Umbilical cord (tissue), 1 donor: ENCODE measurements at regions not wholly inside any gene's neighbourhood (a gene's known extent, or its start where the extent isn't known, plus 50 kb on each side); places are given as distances from the start of the nearest gene placed in this dataset.
A peak's percentile ranks its signal among the peaks of the same experiment; 100 is the strongest.
"Not testable (repeated sequence)": the region's sequence is repeated elsewhere in the genome, so short reads cannot be mapped to it uniquely, and the experiment has no call there.

Source experiments
- DNase-seq: peaks from one replicate; pipeline ENCODE4 v3.0.0-alpha.2; 2015; ENCODE audit warnings: low spot score

DNA sequence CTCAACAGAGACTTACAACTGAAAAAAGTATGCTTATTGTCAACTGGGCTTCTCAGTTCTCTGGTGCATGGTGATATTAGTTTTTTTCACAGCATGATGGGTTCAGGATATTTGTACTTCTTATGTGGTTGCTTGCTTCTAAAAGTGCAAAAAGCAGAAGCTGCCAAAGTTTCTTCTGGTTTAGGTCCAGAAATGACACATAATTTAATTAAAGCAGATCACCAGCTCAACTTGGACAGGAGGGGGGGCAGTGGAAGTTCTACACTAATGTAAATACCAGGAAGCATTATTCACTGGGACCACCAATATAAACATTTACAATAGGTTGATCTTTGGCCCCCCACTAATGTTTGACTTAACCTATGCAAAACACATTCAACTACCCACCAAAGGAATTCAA lies 354.8 kb upstream of the BRINP3 start:
- DNase-seq = no peak

DNA sequence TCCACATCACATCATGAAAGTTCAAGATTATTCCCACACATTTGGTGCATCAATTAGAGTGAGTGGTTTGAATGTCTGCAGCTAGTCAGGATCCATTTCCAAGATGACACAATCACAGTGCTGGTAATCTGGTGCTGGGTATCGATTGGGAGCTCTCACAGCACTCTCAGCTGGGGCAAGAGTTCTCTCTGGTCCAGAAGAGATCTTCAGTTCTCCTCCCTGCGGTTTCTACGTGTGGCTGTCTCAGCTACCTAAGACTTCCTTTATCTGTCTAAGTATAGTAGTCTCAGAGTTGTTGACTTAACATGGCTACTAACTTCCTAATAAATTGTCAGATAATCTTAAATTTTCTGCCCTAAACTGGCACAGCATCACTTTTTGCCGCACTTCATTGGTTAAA lies 358.0 kb upstream of the BRINP3 start:
- DNase-seq = no peak

DNA sequence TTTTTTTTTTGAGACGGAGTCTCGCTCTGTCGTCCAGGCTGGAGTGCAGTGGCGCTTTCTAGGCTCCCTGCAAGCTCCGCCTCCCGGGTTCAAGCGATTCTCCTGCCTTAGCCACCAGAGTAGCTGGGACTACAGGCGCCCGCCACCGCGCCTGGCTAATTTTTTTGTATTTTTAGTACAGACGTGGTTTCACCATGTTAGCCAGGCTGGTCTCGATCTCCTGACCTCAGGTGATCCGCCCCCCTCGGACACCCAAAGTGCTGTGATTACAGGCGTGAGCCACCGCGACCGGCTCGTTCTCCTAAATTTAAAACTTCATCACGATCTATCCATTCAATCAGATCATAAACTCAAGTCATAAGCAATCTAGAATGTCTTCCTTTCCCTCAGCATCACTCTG lies 359.5 kb upstream of the BRINP3 start:
- DNase-seq = not testable (repeated sequence)

DNA sequence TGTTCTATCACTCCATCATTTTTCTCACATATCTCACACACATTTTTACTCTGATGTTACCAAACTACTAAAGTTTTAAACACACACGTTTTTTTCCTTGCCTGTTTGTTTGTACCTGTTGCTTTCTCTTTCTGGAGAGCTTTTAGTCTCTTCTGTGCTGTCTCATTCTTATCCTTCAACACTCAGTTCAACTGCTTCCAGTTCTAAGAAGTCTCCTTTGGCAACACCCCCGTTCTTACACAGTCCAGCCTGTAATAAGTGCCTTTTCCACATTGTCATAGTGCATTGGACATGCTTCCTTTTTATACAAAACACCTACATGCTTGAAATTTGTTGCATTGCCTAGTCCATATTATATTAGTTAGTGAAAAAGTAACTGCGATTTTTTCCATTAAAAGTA lies 360.2 kb upstream of the BRINP3 start:
- no peak for DNase-seq

DNA sequence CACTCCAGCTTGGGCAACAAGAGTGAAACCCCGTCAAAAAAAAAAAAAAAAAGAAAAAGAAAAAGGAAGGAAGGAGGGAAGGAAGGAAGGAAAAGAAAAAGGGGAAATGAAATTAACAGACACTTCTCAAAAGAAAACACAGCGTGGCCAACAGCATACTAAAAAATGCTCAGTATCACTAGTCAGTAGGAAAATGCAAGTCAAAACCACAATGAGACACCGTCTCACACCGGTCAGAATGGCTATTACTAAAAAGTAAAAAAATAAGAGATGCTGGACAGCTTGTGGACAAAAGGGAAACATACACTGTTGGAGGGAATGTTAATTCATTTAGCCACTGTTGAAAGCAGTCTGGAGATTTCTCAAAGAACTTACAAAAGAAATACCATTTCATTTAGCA lies 369.5 kb upstream of the BRINP3 start:
- no peak for DNase-seq

DNA sequence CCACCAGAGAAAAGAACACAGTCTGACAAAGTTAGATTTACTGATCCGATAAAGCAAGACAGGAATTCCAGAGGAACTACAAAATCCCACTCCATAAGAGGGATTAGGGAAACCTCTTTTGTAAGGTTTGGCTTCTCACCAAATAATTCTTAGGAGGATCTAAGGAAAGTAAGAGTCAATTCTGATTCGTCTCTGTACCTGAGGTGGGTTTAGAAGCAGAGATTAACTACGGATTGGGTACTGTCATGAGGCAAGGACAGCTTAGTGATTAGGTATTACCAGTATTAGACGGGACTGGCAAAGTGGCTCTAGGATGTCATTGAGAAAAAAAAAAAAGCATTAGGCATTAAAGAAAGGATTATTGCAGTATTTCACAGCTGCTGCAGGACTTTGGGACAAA lies 371.7 kb upstream of the BRINP3 start:
- peak; percentile 83 for DNase-seq

DNA sequence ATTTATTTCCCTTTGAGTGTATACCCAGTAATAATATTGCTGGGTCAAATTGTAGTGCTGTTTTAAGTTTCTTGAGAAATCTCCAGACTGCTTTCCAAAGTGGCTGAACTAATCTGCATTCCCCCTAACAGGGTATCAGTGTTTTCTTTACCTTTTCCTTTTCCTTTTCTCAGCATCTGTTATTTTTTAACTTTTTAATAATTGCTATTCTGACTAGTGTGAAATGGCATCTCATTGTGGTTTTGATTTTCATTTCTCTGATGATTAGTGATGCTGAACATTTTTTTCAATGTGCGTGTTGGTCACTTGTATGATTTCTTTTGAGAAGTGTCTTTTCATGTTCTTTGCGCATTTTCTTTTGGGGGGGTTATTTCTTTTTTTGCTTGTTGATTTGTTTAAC lies 374.9 kb upstream of the BRINP3 start:
- DNase-seq = no peak

DNA sequence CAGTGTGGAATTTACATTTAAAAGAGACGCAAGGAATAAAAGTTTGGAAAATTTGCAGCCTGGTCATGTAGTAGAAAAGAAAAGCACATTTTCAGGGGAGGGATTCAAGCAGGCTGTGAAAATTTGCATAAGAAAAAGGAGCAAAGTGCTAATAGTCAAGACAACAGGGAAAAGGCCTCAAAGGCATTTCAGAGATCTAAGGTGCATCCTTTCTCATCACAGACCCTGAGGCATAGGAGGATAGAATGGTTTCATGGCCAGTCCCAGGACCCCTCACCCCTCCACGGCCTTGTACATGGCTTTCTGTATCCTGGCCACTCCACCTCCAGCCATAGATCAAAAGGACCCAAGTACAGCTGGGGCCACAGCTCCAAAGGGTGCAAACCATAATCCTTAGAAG lies 380.5 kb upstream of the BRINP3 start:
- no peak for DNase-seq

DNA sequence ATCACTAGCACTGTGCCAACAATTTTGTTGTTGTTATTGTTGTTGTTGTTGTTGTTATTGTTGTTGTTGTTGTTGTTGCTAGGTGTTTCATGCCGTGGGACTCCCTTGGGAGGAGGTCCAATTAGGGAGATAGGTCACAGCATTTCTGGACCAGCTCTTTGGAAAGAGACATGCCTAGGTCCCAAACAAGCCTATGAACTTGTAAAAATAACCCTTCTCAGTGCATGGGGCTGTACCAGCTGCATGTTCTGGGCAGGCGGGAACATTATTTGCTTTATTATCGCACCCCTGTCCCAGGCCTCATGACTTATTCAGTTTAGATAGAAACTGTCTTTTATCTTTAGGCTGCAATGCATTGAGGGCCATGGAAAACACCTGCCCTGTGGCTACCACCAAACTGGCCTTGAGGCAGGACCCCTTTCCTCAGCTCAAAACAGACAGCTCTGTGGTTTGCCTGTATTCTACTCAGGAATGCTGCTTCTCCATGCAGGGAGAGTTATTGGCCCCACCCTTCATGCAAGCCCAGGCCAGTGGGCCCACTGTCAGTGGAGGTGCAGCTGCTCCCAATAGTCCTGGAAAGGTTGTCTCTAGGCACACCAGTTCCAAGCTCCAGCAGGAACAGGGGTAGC lies 386.5 kb upstream of the BRINP3 start:
- no peak for DNase-seq

DNA sequence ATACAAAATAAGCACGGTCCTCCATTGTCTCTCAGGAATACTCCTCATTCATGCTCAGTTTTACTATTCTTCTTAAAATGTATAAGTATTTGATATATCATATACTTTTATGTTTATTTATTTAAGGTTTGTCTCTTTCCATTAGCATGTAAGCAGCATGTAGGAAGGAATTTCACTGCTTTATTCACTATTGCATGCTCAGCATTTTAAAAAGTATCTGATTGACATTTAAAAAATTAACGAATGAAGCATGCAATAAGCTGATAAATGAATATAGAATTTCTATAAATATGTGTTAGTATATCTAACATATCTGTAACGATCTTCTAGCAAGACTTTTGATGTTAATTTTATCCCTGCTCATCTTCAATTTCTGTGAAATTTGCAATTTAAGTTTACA lies 402.7 kb upstream of the BRINP3 start:
- no peak for DNase-seq

DNA sequence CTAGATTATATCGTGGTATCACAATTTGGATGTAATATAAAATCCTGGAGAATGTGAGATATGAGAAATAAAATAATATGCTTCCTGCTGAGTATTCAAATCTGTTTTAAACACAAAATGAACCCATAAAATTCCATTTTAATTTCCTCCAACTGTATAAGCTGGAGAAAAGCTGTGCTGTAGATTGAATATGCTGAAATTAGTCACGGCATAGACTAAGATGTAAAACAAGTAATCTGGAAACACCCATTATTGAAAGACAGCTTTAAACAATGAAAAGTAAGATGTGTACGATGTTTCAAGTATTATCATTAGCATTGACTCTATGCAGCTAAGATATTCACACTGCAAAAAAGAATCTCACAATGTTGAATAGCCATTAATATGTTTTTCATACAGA lies 403.4 kb upstream of the BRINP3 start:
- no peak for DNase-seq

DNA sequence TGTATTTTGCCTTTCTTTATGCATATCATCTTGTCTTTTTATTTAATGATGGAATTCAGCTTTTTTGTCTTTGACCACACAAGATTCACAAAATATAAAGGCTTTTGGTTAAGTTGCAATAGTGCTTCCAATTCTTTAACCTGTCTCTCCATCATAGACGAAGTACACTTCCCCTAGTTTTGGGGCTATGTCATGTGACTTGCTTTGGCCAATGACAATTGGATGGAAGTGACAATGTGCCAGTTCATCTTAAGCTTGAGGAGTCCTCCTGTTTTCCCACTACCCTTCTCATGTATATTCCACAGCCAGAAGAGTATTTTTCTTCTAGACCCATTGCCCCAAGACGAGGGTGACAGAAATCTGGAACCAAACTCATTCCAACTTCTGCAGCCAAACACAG lies 419.6 kb upstream of the BRINP3 start:
- DNase-seq = no peak

DNA sequence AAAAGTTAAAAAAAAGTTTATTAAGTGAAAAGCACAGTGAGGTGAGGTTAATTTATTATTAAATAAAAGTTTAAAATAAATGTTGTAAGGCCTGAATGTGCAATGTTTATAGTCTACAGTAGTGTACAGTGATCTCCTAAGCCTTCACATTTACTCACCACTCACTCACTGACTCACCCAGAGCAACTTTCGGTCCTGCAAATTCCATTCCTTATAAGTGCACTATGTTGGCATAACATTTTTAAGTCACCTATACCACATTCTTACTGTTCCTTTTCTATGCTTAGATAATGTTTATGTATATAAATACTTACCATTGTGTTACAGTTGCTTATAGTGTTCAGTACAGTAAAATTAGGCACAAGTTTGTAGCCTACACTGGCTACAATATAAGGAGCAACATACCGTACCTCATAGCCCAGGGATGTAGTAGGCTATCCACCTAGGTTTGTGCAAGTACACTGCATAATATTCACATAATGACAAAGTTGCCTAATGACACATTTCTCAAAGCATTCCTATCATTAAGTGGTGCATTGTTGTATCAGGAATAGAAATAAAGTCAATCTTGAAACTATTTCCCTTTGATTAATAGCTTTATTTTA lies 426.5 kb upstream of the BRINP3 start:
- peak; percentile 51 for DNase-seq

DNA sequence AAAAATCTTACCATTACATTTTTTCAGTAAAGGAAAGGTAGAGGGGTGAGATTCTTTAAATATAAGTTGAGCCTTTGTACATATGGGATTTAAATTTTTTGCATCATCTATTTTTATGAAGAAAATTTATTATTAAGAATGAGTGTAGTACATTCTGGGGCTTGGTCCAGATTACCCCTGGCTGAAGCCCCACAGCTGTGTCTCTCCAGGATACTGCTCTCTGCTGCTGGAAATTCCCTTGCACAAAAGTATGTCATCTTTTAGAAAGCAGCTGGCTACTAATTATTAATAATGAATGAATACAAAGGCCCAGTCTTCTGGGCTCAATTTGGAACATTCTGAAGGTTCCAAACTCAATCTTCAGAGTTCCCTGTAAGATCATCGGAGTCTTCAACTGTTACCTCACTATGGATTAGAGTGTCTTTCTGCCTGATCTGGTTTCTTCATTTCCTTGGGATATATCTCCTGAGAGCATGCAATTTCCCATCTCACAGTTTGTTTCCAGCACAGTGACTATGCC lies 428.6 kb upstream of the BRINP3 start:
- no peak for DNase-seq

DNA sequence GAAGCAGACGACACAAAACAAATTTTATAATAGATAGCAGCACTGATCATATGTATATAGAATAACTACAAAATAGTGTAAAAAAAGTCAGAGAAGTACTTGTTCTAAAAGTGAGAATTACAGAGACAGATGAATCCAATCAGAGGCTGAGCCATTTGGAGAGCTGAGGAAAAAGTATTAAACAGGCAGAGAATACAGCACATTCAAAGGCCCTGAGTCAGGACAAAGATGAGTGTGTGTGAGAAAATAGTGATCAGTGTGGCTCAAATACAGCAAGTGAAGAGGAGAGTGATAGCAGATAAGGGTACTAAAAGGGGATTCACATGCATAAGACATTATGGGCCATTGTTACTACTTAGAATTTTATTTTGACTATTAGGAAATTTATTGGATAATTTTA lies 430.6 kb upstream of the BRINP3 start:
- DNase-seq = no peak

DNA sequence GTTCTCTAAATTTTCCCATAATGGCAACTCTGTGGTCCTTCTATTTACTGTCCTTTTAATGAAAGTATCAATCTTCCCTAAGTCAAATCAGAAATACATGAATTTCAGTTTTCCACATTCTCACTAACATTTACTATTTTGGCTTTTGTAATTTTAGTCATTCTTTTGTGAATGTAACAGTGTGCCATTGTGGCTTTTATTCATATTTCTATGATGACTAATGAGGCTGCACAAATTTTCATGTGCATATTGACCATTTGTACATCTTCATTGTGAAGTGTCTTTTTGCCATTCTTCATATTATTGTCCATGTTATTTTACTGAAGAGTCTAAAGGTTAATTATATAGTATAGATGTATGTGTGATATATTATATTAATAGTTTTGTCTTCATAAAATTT lies 431.0 kb upstream of the BRINP3 start:
- no peak for DNase-seq

DNA sequence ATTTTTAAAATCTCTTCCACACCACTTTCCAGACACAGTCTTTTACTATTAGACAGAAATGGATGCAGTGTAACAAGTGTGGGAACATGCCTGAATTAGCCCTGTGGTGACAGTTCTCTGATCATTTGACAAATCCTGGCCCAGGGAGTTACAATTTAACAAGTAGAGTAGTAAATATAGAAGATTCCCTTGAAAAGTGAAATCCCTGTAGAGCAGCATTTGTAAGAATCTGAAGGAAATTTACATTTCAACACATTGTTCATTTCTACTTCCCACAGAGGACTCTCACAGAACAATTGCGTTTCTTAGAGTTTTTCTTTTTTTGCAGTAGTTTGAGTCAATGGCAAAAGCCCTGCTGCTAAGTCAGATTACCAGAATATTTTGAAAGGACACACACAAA lies 458.3 kb upstream of the BRINP3 start:
- DNase-seq = no peak

DNA sequence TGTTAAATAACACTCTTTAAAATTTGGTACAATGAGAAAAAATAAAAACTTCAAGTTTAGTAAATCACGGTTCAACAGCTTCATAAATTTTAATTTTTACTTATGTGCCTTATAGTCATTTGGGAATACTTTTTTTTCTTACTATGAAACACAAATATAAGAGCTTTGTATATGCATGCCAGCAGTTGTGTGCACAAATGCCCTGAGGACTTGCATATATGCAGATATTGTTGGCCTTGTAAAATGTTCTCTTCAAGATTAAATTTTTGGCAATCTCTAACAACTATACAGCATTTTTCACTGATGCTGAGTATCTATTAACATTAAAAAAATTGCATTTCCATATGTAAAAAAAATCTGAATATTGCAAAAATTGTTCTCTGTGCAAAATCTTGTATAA lies 458.7 kb upstream of the BRINP3 start:
- no peak for DNase-seq

DNA sequence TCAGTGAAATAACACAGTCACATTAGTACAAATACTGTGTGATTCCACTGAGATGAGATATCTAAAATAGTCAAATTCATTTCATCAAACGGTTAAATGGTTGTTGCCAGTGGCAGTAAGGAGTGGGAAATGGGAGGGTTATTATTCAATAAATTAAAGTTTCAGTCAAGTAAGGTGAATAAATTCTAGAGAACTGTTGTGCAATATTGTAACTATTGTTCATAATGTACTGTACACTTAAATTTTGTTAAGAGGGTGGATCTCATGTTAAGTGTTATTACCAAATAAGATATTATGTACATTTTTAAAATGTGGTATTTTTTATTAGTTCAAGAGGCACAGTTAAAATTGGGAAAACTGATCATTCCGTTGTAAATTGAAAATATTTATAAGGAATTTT lies 463.3 kb upstream of the BRINP3 start:
- DNase-seq = no peak

DNA sequence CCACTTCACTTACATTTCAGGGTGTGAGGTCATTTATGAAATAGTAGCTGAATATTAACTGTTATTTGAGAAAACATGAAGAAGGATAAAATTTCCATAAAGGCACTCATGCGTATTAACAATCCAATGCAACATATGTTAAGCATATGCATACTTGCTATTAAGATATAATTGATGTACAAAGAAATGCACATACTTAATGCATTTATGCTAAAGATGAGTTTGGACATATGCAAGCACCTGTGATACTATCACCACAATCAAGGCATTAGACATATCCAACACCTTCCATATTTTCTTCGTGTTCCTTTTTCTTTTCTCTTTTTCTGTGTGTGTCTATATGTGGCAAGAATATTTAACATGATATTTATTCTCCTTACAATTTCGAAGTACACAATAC lies 464.8 kb upstream of the BRINP3 start:
- DNase-seq = no peak

DNA sequence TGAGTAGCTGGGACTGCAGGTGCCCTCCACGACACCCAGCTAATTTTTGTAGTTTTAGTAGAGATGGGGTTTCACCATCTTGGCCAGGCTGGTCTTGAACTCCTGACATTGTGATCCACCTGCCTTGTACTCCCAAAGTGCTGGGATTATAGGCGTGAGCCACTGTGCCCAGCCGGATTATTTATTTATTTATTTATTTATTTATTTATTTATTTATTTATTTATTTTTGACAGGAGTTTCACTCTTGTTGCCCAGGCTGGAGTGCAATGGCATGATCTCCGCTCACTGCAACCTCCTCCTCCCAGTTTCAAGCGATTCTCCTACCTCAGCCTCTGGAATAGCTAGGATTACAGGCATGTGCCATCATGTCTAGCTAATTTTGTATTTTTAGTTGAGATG lies 466.1 kb upstream of the BRINP3 start:
- DNase-seq = not testable (repeated sequence)

DNA sequence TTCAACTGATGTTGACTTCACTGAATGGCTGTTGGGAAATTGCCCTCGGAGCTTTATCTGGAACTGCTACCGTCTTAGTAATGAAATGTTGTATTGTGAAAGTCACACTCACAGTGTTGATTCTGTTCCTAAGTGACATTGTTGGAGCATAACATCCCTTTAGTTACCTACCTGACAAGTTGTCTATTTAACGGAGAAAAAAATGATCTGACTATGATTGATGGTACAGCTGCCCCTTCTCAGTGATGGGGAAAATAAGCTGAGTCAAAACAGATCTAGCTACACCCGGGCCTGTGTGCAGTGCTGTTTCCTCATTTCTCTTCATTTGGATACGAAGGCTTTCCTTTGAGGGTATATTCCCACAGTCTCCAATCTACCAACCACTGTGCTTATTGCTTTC lies 472.3 kb upstream of the BRINP3 start:
- DNase-seq = no peak

DNA sequence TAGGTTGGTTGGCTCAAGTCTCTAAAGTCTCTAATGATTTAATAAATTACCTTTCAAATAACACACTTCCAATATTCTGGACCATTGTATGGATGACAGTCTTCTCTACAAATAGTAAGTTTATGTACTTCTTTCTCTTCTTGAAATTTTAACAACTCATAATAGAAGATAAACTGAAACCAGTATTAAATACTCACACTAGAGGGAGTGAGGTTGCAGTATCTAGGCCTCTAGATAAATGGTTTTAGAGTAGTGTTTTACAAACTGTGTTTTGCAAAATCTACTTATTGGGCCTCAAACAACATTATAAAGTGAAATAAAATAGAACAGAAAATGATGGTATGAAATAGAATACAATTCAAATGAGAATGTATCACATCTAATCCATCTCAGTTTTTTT lies 479.9 kb upstream of the BRINP3 start:
- peak; percentile 1 for DNase-seq

DNA sequence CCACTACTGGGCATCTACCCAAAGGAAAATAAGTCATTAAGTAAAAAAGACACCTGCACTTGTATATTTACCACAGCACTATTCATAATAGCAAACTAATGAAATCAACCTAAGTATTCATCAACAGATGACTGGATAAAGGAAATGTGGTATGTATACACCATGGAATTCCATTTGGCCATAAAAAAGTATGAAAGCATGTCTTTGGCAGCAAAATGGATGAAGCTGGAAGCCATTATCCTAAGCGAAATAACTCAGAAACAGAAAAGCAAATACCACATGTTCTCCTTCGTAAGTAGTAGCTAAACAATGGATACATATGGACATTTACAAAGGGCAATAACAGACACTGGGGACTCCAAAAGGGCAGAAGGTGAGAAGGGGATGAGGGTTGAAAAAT lies 485.7 kb upstream of the BRINP3 start:
- no peak for DNase-seq
